H9 (cell line): ENCODE measurements at regions not wholly inside any gene's neighbourhood (a gene's known extent, or its start where the extent isn't known, plus 50 kb on each side); places are given as distances from the start of the nearest gene placed in this dataset.

Experiments used
- DNase-seq: peaks from one replicate; pipeline ENCODE4 v3.0.0-alpha.2; 2017
- H2AFZ ChIP-seq: one replicate; pipeline ENCODE4 v1.6.1; 2013; ENCODE audit warnings: mild to moderate bottlenecking, low read length, control low read depth, moderate library complexity
- H2AK5ac ChIP-seq: 2 replicates; pipeline ENCODE4 v1.6.1; 2013; ENCODE audit warnings: low read length, control low read depth, mixed read lengths; ENCODE audit not compliant: insufficient read length
- H2BK120ac ChIP-seq: one replicate; pipeline ENCODE4 v1.6.1; 2013; ENCODE audit warnings: low read depth, mild to moderate bottlenecking, low read length, control low read depth, inconsistent platforms; ENCODE audit not compliant: poor library complexity, severe bottlenecking
- H2BK12ac ChIP-seq: 2 replicates; pipeline ENCODE4 v1.6.1; 2013; ENCODE audit warnings: low read length, control low read depth, mixed read lengths, low read depth; ENCODE audit not compliant: insufficient read length
- H2BK15ac ChIP-seq: 2 replicates; pipeline ENCODE4 v1.6.1; 2013; ENCODE audit warnings: low read depth, low read length, control low read depth
- H2BK20ac ChIP-seq: one replicate; pipeline ENCODE4 v1.6.1; 2013; ENCODE audit warnings: low read depth, mild to moderate bottlenecking, low read length, control low read depth, inconsistent platforms; ENCODE audit not compliant: poor library complexity, severe bottlenecking
- H2BK5ac ChIP-seq: 2 replicates; pipeline ENCODE4 v1.6.1; 2013; ENCODE audit warnings: low read length, control low read depth, mixed read lengths; ENCODE audit not compliant: insufficient read length
- H3K14ac ChIP-seq: 2 replicates; pipeline ENCODE4 v1.6.1; 2013; ENCODE audit warnings: low read length, control low read depth; ENCODE audit not compliant: insufficient read depth
- H3K18ac ChIP-seq: 2 replicates; pipeline ENCODE4 v1.6.1; 2013; ENCODE audit warnings: low read depth, mild to moderate bottlenecking, mixed read lengths, low read length, control low read depth; ENCODE audit not compliant: insufficient read length
- H3K23ac ChIP-seq: 2 replicates; pipeline ENCODE4 v1.6.1; 2013; ENCODE audit warnings: low read length, control low read depth, mixed read lengths, low read depth; ENCODE audit not compliant: insufficient read length
- H3K23me2 ChIP-seq: 2 replicates; pipeline ENCODE4 v1.6.1; 2013; ENCODE audit warnings: low read depth, mild to moderate bottlenecking, mixed read lengths, low read length, control low read depth; ENCODE audit not compliant: insufficient read length, poor library complexity, severe bottlenecking
- H3K27ac ChIP-seq: 2 replicates; pipeline ENCODE4 v1.5.1; 2013; ENCODE audit warnings: low read length, control low read depth, mixed read lengths, low read depth; ENCODE audit not compliant: insufficient read length
- H3K27me3 ChIP-seq: 2 replicates; pipeline ENCODE4 v1.6.1; 2013; ENCODE audit warnings: low read length, control low read depth, inconsistent platforms; ENCODE audit not compliant: insufficient read depth
- H3K4ac ChIP-seq: 2 replicates; pipeline ENCODE4 v1.6.1; 2013; ENCODE audit warnings: low read depth, mild to moderate bottlenecking, control low read depth, inconsistent platforms, low read length, moderate library complexity
- H3K4me1 ChIP-seq: 2 replicates; pipeline ENCODE4 v1.6.1; 2013; ENCODE audit warnings: low read length, control low read depth, inconsistent platforms; ENCODE audit not compliant: insufficient read depth
- H3K4me2 ChIP-seq: 2 replicates; pipeline ENCODE4 v1.6.1; 2013; ENCODE audit warnings: low read length, control low read depth, mixed read lengths; ENCODE audit not compliant: insufficient read length, insufficient read depth
- H3K56ac ChIP-seq: 2 replicates; pipeline ENCODE4 v1.6.1; 2013; ENCODE audit warnings: low read depth, mild to moderate bottlenecking, mixed read lengths, low read length, control low read depth; ENCODE audit not compliant: insufficient read length
- H3K79me1 ChIP-seq: 2 replicates; pipeline ENCODE4 v1.6.1; 2013; ENCODE audit warnings: low read depth, mild to moderate bottlenecking, moderate library complexity, low read length, control low read depth, inconsistent platforms; ENCODE audit not compliant: insufficient read depth, poor library complexity, severe bottlenecking
- H3K79me2 ChIP-seq: 2 replicates; pipeline ENCODE4 v1.6.1; 2013; ENCODE audit warnings: low read length, control low read depth, inconsistent platforms; ENCODE audit not compliant: insufficient read depth
- H3K9ac ChIP-seq: 2 replicates; pipeline ENCODE4 v1.6.1; 2013; ENCODE audit warnings: low read length, control low read depth, mixed read lengths; ENCODE audit not compliant: insufficient read length; ENCODE audit errors: extremely low read depth
- H3K9me3 ChIP-seq: one replicate; pipeline ENCODE4 v1.6.1; 2013; ENCODE audit warnings: low read depth, low read length, inconsistent platforms; ENCODE audit not compliant: control insufficient read depth
- H3T11ph ChIP-seq: one replicate; pipeline ENCODE4 v1.6.1; 2013; ENCODE audit warnings: mild to moderate bottlenecking, low read length, control low read depth, inconsistent platforms
- H4K20me1 ChIP-seq: one replicate; pipeline ENCODE4 v1.6.1; 2013; ENCODE audit not compliant: control insufficient read depth, insufficient read length, insufficient read depth
- H4K5ac ChIP-seq: 2 replicates; pipeline ENCODE4 v1.6.1; 2013; ENCODE audit warnings: low read depth, mild to moderate bottlenecking, mixed read lengths, low read length, control low read depth; ENCODE audit not compliant: insufficient read length
- H4K8ac ChIP-seq: replicated peaks from 2 replicates; pipeline ENCODE4 v1.6.1; 2013; ENCODE audit warnings: low read length, control low read depth, mixed read lengths, low read depth; ENCODE audit not compliant: insufficient read length
- H4K91ac ChIP-seq: 2 replicates; pipeline ENCODE4 v1.6.1; 2013; ENCODE audit warnings: low read depth, mild to moderate bottlenecking, moderate library complexity, mixed read lengths, low read length, control low read depth; ENCODE audit not compliant: insufficient read length
- H3K27ac Mint-ChIP-seq, 3 experiments: 2 replicates in 2 of 3; 3 replicates in 1 of 3; pipeline ENCODE4 v1.8.0; 2020 to 2021; ENCODE audit warnings: mixed read lengths in 3 of 3, mild to moderate bottlenecking in 1 of 3, moderate library complexity in 1 of 3
- H3K27me3 Mint-ChIP-seq: 2 replicates; pipeline ENCODE4 v1.8.0; 2021; ENCODE audit warnings: low read depth, mild to moderate bottlenecking, moderate library complexity, mixed read lengths
- H3K36me3 Mint-ChIP-seq, 3 experiments: 2 replicates in 2 of 3; 3 replicates in 1 of 3; pipeline ENCODE4 v1.8.0; 2020 to 2021; ENCODE audit warnings: low read depth in 3 of 3, mixed read lengths in 3 of 3; ENCODE audit not compliant: insufficient read depth in 1 of 3
- H3K4me1 Mint-ChIP-seq, 2 experiments: 2 replicates each; pipeline ENCODE4 v1.8.0; 2020; ENCODE audit warnings: mixed read lengths in 2 of 2
- H3K4me3 Mint-ChIP-seq, 2 experiments: 2 replicates in 1 of 2; 3 replicates in 1 of 2; pipeline ENCODE4 v1.8.0; 2020 to 2021; ENCODE audit warnings: mild to moderate bottlenecking in 2 of 2, mixed read lengths in 2 of 2, moderate library complexity in 1 of 2
- H3K9me3 Mint-ChIP-seq, 2 experiments: 2 replicates in 1 of 2; 3 replicates in 1 of 2; pipeline ENCODE4 v1.8.0; 2020; ENCODE audit warnings: mild to moderate bottlenecking in 2 of 2, mixed read lengths in 2 of 2, moderate library complexity in 1 of 2
- CTCF ChIP-seq: fragments of 200-600 bp; sonication (generic); conservative IDR thresholded peaks from 3 replicates; pipeline ENCODE4 v1.8.0; 2021; ENCODE audit warnings: antibody characterized with exemption, mild to moderate bottlenecking
- WGBS: extraction: QIAGEN DNeasy Blood & Tissue Kit; methylation state at CpG from one replicate; pipeline ENCODE4 v1.1.7; 2013; ENCODE audit warnings: missing lambda C conversion rate, low lambda C conversion rate, mixed read lengths; ENCODE audit not compliant: insufficient read length; ENCODE audit errors: extremely low coverage; 5-methylcytosine and 5-hydroxymethylcytosine counted together

- Histone ChIP-seq H2BK15ac (no peak overlapping the region), H3K23ac (no peak overlapping the region), H2AK5ac (no peak overlapping the region), H3K4me1 (no peaks in the 10 kb centered on the region), H3K18ac (no peak overlapping the region), H3K9ac (no peak overlapping the region), H3K79me1 (no peaks in the 10 kb centered on the region), H3K79me2 (no peaks in the 10 kb centered on the region), H3K9me3 (no peaks in the 10 kb centered on the region), H3K4me2 (no peak overlapping the region), H2AFZ (no peak overlapping the region), H4K91ac (no peak overlapping the region), H3T11ph (no peak overlapping the region), H4K5ac (no peak overlapping the region), H4K20me1 (no peaks in the 10 kb centered on the region), H4K8ac (no peak overlapping the region), H3K27ac (no peak overlapping the region), H3K56ac (no peak overlapping the region), H2BK12ac (no peak overlapping the region), H2BK120ac (no peak overlapping the region), H3K4ac (no peak overlapping the region), H2BK20ac (no peak overlapping the region), H3K14ac (no peak overlapping the region), H2BK5ac (no peak overlapping the region), H3K27me3 (no peaks in the 10 kb centered on the region), H3K23me2 (no peaks in the 10 kb centered on the region)
- Mint-ChIP-seq H3K9me3 (no peaks in the 10 kb centered on the region; a peak in 1 of 5 replicates), H3K4me1 (no peaks in the 10 kb centered on the region), H3K27ac (no peak overlapping the region), H3K27me3 (no peaks in the 10 kb centered on the region), H3K4me3 (no peak overlapping the region), H3K36me3 (no peaks in the 10 kb centered on the region; a peak in 2 of 7 replicates)
- DNase-seq = no peak
- WGBS = no CpG with 5 or more reads among the region's 2 CpGs
- no peak for TF ChIP-seq CTCF
Measured at GRCh38 chr2:41634686-41635085, 413.1 kb upstream of the PKDCC start.
